Activated CD4-positive, alpha-beta memory T cell treated with anti-CD3 and anti-CD28 coated beads for 36 hours (primary cell): ENCODE measurements at regions not wholly inside any gene's neighbourhood (a gene's known extent, or its start where the extent isn't known, plus 50 kb on each side); places are given as distances from the start of the nearest gene placed in this dataset.

Source experiments
- CTCF ChIA-PET: fragments of 350-600 bp; sonication (Branson Sonifier 250); formaldehyde crosslinking; loops from one replicate; lab custom pipeline; 2021; ENCODE audit warnings: antibody characterized with exemption, inconsistent platforms; lab: Charles Lee
- POLR2A ChIA-PET: fragments of 350-600 bp; sonication (Branson Sonifier 250); formaldehyde crosslinking; loops from one replicate; lab custom pipeline; 2021; ENCODE audit warnings: antibody characterized with exemption; lab: Charles Lee
- DNase-seq: peaks from one replicate; pipeline ENCODE4 v3.0.0-alpha.2; 2020
- H3K27ac Mint-ChIP-seq: one replicate; pipeline ENCODE4 v1.8.0; 2021; ENCODE audit warnings: mixed read lengths
- H3K27me3 Mint-ChIP-seq: one replicate; pipeline ENCODE4 v1.8.0; 2021; ENCODE audit warnings: mixed read lengths
- H3K36me3 Mint-ChIP-seq: one replicate; pipeline ENCODE4 v1.8.0; 2021; ENCODE audit warnings: mixed read lengths
- H3K4me1 Mint-ChIP-seq: one replicate; pipeline ENCODE4 v1.8.0; 2021; ENCODE audit warnings: low read depth, mixed read lengths
- H3K4me3 Mint-ChIP-seq: one replicate; pipeline ENCODE4 v1.8.0; 2021; ENCODE audit warnings: mild to moderate bottlenecking, mixed read lengths
- H3K9me3 Mint-ChIP-seq: one replicate; pipeline ENCODE4 v1.8.0; 2021; ENCODE audit warnings: mixed read lengths
- intact Hi-C: fragments of 100-400 bp; cut with micrococcal nuclease; formaldehyde crosslinking; loops from one replicate; pipeline ENCODE4 v1.15.1; 2023

DNA sequence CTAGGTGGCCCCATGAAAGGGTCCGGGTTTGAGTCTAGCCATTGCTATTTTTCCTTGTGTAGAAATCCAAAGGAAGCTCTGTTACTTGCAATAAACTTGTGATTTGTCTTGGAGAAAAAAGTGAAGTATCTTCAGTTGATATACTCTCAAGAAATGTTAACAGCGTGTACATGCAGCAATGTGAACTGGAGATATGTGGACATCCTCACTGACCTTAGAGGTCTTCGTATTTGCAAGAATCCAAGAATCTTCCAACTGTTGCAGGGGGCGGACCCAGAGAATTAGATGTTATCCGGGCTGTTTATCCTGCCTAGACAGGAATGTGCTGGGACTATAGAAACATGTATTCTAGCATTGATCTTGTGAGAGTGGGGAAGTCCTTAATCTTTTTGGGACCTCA is 187.6 kb downstream of the KCNS3 start:
- H3K27me3 Mint-ChIP-seq = no peaks in the 10 kb centered on the region
- CTCF ChIA-PET = no interaction called here

DNA sequence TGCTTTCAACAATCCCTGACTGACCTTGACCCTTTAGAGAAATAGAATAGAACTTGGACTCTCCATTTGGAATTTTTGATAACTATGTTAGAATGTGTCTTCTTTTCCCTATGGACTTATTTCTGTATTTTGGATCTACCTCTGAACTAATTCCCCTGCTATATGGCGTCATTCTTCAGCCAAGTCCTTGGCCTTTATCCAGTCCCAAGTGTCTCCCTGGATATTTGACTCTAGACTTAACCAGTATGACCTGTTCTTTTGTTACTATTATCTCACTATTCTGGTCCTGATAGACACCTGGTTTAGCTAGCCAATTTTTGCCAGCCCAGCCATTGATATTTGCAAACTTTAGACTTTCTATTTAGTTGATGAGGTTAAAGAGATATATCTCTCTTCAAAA is 186.8 kb downstream of the KCNS3 start:
- no peak for DNase-seq
- Mint-ChIP-seq H3K36me3 (no peaks in the 10 kb centered on the region), H3K27me3 (no peaks in the 10 kb centered on the region), H3K4me3 (no peak overlapping the region), H3K27ac (no peak overlapping the region), H3K9me3 (no peaks in the 10 kb centered on the region), H3K4me1 (no peaks in the 10 kb centered on the region)
- intact Hi-C loops = no loop called here
- ChIA-PET CTCF (no interaction called here), POLR2A (no interaction called here)

More for the DNA sequence above, 187.6 kb downstream of the KCNS3 start:
- intact Hi-C loops = no loop called here
- H3K4me3 Mint-ChIP-seq = no peak overlapping the region
- H3K27ac Mint-ChIP-seq = no peak overlapping the region
- H3K4me1 Mint-ChIP-seq = no peaks in the 10 kb centered on the region
- no peak for DNase-seq
- H3K36me3 Mint-ChIP-seq = no peaks in the 10 kb centered on the region
- H3K9me3 Mint-ChIP-seq = no peaks in the 10 kb centered on the region
- POLR2A ChIA-PET = no interaction called here

DNA sequence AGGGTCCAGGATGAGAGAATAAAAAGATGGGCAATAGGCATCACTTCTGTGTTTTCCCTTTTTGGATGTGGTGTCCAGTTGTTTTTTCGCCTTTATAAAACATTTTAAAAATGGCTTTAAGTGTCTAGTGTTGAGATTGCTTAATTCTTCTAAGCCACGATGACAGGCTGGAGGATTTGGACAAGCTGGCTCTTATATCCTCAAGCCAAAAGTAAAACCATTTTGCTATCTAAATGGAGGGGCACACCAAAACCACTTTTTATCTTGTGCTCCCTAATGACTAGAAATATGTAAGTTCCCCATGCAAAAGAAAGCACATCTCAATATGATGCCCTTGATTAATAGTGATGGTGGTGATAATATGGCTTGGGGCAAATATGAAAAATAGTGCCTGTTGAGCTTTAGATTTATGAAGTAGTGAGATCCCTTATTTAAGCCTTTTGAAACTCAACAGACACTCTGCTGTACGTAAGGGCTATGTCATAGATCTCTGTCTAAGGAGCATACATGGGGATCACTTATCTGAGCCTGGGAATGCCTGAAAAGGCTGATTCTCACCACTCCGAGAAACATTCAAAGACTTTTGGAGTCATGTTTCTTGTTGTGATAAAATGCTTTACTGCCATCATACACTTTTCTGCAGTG is 185.5 kb downstream of the KCNS3 start:
- CTCF ChIA-PET = no interaction called here
- Mint-ChIP-seq H3K27me3 (no peaks in the 10 kb centered on the region), H3K27ac (no peak overlapping the region)

DNA sequence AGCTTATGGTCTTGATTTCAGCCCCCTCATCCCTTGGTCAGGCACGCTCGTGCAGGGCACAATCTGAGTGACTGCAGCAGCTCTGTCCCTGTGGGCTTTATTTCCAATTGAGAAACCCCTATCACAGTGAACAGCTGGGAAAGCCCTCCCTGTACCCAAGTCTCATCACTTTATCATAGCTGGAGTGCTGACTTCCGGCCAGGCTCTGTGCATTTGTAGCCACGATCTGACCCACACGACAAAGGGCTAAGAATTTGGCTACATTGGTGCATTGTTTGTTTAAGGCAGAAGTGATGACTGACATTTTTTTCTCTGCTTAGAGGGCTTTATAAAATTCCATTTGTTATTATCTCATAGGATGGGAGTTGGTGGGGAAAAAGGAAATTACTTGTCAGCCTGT is 184.4 kb downstream of the KCNS3 start:
- no peak overlapping the region for H3K27ac Mint-ChIP-seq
- no peak overlapping the region for H3K4me3 Mint-ChIP-seq
- no peaks in the 10 kb centered on the region for H3K27me3 Mint-ChIP-seq
- no peaks in the 10 kb centered on the region for H3K4me1 Mint-ChIP-seq
- ChIA-PET CTCF (no interaction called here), POLR2A (no interaction called here)
- DNase-seq = no peak
- H3K9me3 Mint-ChIP-seq = no peaks in the 10 kb centered on the region
- intact Hi-C loops = no loop called here
- no peaks in the 10 kb centered on the region for H3K36me3 Mint-ChIP-seq

More for the DNA sequence above, 185.5 kb downstream of the KCNS3 start:
- no peaks in the 10 kb centered on the region for H3K36me3 Mint-ChIP-seq
- no peaks in the 10 kb centered on the region for H3K9me3 Mint-ChIP-seq
- no peak overlapping the region for H3K4me3 Mint-ChIP-seq
- no peak for DNase-seq
- H3K4me1 Mint-ChIP-seq = no peaks in the 10 kb centered on the region
- intact Hi-C loops = no loop called here
- POLR2A ChIA-PET = no interaction called here

DNA sequence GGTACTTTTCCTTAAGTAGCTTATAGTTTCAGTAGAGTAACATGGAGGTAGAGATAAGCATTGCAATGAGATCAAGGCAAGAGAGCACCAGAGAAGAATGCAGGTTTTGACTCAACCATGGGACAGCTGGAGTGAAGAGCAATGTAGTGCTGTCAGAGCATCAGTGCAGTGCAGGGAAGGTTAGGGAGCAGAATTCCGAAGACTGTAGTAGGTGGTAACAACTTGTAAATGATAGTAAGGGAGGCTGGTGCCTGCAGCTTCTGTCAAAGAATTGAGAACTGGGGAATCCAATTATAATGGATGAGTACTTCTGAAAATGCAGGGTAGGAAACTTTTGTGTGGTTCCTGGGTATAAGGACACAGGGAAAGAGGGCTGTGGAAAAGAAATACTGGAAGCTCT is 183.2 kb downstream of the KCNS3 start:
- Mint-ChIP-seq H3K9me3 (no peaks in the 10 kb centered on the region), H3K4me3 (no peak overlapping the region), H3K27me3 (no peaks in the 10 kb centered on the region), H3K27ac (no peak overlapping the region), H3K4me1 (no peaks in the 10 kb centered on the region), H3K36me3 (no peaks in the 10 kb centered on the region)
- DNase-seq = no peak
- CTCF ChIA-PET = interaction anchor here (1.0 kb wide), 1 partner anchor 11 kb away, joined by 3 read pairs; no protein-coding TSS in a partner anchor
- POLR2A ChIA-PET = no interaction called here
- intact Hi-C loops = no loop called here

DNA sequence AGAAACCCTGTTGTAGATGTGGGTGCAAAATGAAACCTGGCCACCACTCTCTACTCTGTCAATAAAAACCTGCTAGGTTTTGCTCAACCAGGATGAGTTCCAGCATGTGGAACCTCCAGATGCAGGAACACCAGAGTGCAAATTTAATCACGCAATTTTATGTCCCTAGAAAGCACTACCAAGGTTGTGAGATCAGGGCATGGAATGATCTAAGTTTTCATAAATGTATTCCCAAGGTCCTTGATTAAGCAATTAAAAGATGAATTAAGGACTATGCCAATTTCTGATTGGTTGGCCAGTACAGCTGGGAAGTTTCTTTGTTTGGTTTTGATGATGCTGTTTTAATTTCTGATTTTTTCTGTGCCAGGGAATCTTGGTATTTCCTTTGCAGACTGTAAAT is 179.2 kb downstream of the KCNS3 start:
- Mint-ChIP-seq H3K27me3 (no peaks in the 10 kb centered on the region), H3K9me3 (no peaks in the 10 kb centered on the region), H3K4me3 (no peak overlapping the region), H3K36me3 (no peaks in the 10 kb centered on the region), H3K27ac (no peak overlapping the region), H3K4me1 (no peaks in the 10 kb centered on the region)
- no peak for DNase-seq
- ChIA-PET POLR2A (no interaction called here), CTCF (no interaction called here)
- intact Hi-C loops = no loop called here

DNA sequence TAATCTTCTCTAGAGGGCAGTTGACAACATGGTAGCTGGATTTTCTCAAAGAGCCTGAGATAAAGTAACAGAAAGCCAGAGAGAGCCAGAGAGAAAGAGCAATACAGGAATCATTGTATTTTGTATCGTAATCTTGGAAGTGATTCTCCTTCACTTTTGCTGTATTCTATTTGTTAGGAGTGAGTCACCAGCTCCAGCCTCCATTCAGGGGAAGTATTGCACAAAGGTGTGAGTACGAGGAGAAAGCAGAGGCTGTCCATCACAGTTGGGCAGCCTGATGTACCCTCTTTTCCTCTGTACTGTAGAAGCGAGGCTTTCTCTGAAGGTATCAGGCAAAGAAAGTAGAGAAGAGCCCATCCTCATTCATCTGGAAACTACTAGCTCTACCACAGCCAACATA is 176.8 kb downstream of the KCNS3 start:
- H3K4me1 Mint-ChIP-seq = no peaks in the 10 kb centered on the region
- CTCF ChIA-PET = no interaction called here
- no peaks in the 10 kb centered on the region for H3K9me3 Mint-ChIP-seq
- intact Hi-C loops = no loop called here
- no peaks in the 10 kb centered on the region for H3K36me3 Mint-ChIP-seq
- no peak for DNase-seq
- no peak overlapping the region for H3K27ac Mint-ChIP-seq
- POLR2A ChIA-PET = no interaction called here
- H3K4me3 Mint-ChIP-seq = no peak overlapping the region
- H3K27me3 Mint-ChIP-seq = no peaks in the 10 kb centered on the region

DNA sequence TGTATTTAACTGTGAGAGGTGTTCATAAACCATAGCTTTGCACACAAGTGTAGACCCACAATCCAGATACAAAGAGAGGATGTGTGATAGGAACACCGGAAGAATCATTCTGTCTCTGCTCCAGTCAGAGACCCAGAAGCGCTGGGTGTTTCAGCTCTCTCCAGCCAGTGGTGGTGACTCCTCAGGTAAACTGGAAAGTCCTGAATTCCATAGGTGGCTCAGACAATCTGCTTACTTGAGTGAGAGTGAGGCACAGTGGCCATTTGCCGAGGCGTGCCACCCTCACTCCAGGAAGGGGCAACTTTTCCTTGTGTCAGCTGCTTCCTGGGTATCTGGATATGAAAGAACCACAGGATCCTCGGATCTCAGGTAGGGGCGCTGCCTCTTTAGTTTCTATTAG is 171.5 kb downstream of the KCNS3 start:
- Mint-ChIP-seq H3K27me3 (no peaks in the 10 kb centered on the region), H3K36me3 (no peaks in the 10 kb centered on the region), H3K9me3 (no peaks in the 10 kb centered on the region), H3K4me1 (no peaks in the 10 kb centered on the region), H3K27ac (no peak overlapping the region), H3K4me3 (no peak overlapping the region)
- DNase-seq = no peak
- intact Hi-C loops = no loop called here
- ChIA-PET POLR2A (no interaction called here), CTCF (no interaction called here)

DNA sequence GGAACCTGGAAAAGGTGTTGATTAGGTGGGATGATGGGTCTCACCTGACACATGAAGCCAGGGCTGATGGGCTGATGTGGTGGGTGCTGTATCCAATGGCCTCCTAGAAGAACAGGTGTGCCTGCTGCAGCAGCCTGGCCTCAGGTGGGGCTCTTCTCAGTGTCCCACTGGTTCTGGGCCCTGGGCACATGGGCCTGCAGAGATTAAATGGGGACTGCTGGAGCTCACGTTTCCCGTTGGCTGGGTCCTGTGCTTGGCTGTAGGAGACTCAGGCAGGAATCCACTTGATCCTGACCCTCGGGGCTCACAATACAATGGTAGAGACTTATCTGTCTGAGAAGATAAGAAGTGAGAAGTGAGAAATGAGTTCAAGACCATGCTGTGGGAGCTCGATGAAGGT is 170.9 kb downstream of the KCNS3 start:
- no peaks in the 10 kb centered on the region for H3K36me3 Mint-ChIP-seq
- no peak overlapping the region for H3K27ac Mint-ChIP-seq
- DNase-seq = no peak

DNA sequence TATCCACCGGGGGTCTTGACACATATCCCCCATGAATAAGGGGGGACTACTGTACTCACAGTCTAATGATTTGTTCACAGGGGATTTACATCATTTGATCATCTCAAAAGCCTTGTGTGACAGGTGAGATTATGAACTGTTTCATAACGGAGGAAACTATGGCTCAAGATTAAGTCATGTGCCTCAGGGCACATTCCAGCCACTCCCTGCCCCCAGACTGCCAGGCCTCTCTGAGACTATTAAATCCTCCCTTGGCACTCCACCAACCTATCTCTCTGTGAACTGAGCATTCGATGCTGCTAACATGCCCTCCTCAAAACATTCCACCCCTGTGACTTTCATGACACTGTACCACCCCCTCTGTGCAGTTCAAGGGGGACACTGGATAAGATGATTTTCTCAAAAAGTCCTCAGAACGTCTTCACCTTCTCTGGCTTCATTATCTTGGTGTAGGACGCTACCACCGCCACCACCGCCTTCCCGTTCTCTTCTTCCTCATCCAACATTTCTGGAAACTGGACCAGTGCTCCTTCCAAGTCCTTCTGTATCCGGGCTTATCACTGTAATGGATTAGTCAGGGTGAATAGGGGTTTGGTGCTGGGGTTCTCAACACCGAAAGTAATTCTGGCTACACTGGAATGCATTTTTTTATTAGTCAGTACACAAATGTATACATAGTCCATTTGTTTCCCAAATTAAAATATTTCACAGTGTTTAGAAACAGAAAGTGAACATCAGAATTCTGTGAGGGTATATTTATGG is 169.6 kb downstream of the KCNS3 start:
- CTCF ChIA-PET = no interaction called here
- Mint-ChIP-seq H3K27me3 (no peaks in the 10 kb centered on the region), H3K36me3 (no peaks in the 10 kb centered on the region), H3K9me3 (no peaks in the 10 kb centered on the region), H3K4me3 (no peak overlapping the region), H3K27ac (no peak overlapping the region), H3K4me1 (no peaks in the 10 kb centered on the region)
- intact Hi-C loops = no loop called here
- DNase-seq = no peak
- POLR2A ChIA-PET = no interaction called here

More for the DNA sequence above, 170.9 kb downstream of the KCNS3 start:
- intact Hi-C loops = no loop called here
- POLR2A ChIA-PET = no interaction called here
- no peak overlapping the region for H3K4me3 Mint-ChIP-seq
- no peaks in the 10 kb centered on the region for H3K4me1 Mint-ChIP-seq
- CTCF ChIA-PET = no interaction called here
- H3K9me3 Mint-ChIP-seq = no peaks in the 10 kb centered on the region
- no peaks in the 10 kb centered on the region for H3K27me3 Mint-ChIP-seq

DNA sequence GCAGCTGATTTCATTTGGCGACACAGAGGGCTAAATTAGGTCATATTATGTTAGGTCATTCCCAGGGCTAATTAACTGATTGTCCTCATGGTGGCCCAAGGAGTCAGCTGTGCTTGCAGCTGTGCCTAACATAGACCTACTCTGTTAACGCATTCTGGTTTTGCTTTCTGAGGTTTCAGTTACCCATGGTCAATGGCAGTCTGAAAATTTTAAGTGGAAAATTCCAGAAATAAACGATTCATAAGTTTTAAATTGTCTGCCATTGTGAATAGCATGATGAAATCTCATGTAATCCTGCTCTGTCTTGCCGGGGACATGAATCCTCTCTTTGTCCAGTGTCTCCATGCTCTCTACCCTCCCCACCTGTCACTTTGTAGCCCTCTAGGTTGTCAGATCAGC is 168.7 kb downstream of the KCNS3 start:
- POLR2A ChIA-PET = no interaction called here
- Mint-ChIP-seq H3K4me3 (no peak overlapping the region), H3K9me3 (no peaks in the 10 kb centered on the region), H3K27ac (no peak overlapping the region), H3K36me3 (no peaks in the 10 kb centered on the region), H3K4me1 (no peaks in the 10 kb centered on the region), H3K27me3 (no peaks in the 10 kb centered on the region)
- no peak for DNase-seq
- intact Hi-C loops = no loop called here
- CTCF ChIA-PET = no interaction called here

DNA sequence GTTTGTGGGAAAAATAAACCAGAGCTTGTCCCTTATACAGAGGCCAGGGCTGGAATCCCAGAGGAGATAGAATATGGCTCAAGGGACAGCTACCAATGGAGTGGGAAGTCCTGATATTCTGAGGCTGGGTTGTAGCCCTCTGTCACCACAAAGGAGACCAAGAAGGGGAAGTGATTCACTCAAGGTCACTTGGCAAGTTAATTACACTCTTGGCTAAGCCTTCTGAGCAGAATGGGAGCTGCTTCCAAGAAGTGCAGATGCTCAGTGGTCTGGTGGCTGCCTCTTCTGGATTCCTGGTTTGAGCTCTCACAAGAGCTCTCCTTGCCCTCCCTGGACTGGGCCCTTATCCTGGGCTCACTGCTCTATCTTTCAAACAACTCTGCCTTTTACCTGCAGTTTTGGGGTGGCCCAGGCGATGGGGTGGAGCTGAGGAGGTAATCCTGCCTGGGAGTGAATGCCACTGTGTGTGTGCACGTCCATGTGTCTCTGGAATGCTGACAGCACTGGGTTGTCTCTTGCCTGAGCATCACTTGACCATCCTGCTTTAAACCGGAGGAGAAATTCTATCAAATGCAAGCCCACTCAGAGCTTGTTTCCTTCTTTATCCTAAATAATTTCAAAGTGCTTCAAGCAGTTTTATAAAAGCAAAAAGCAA is 168.2 kb downstream of the KCNS3 start:
- Mint-ChIP-seq H3K27ac (no peak overlapping the region), H3K9me3 (no peaks in the 10 kb centered on the region), H3K27me3 (no peaks in the 10 kb centered on the region), H3K36me3 (no peaks in the 10 kb centered on the region), H3K4me1 (no peaks in the 10 kb centered on the region), H3K4me3 (no peak overlapping the region)
- intact Hi-C loops = no loop called here
- ChIA-PET POLR2A (no interaction called here), CTCF (no interaction called here)
- no peak for DNase-seq

DNA sequence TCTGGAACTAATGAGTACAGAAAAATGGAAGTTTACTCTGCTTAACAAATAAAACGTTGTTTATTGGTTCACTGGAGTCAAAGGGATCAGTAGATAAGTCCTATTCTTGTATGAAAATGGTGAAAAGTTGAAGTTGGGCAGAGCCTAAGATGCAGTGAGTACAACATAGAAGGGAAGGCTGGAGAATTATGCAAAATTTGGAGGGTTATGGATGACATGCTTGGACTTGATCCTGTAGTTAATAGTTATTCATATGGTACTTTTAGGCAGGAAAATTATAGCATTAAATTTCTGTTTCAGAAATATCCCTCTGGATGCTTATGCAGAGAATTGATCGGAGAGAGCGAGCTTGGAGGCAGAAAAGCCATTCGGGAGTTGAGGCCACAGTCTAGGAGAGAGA is 167.6 kb downstream of the KCNS3 start:
- Mint-ChIP-seq H3K9me3 (no peaks in the 10 kb centered on the region), H3K36me3 (no peaks in the 10 kb centered on the region), H3K27ac (no peak overlapping the region), H3K4me3 (no peak overlapping the region), H3K4me1 (no peaks in the 10 kb centered on the region), H3K27me3 (no peaks in the 10 kb centered on the region)
- intact Hi-C loops = no loop called here
- CTCF ChIA-PET = no interaction called here
- POLR2A ChIA-PET = no interaction called here
- no peak for DNase-seq
